ENCODE measurements at regions not wholly inside any gene's neighbourhood (a gene's known extent, or its start where the extent isn't known, plus 50 kb on each side); places are given as distances from the start of the nearest gene placed in this dataset.

GRCh38 chr7:94258418-94259300, 136.0 kb upstream of the COL1A2 start:
- no peak for ATAC-seq (ENCODE audit: low FRiP score)

GRCh38 chr7:94261067-94261466, 133.6 kb upstream of the COL1A2 start:
- TF ChIP-seq CTCF (IDR thresholded peaks at IDR 0.05) = no peak
- no peak for DNase-seq (ENCODE audit: low spot score)
- no peak for ATAC-seq (ENCODE audit: low FRiP score)

More at GRCh38 chr7:94258418-94259300, 136.0 kb upstream of the COL1A2 start:
- no peak for TF ChIP-seq CTCF (IDR thresholded peaks at IDR 0.05)
- no peak for DNase-seq (ENCODE audit: low spot score)

- no peak for TF ChIP-seq CTCF (IDR thresholded peaks at IDR 0.05)
- ATAC-seq (ENCODE audit: low FRiP score) (no peak), DNase-seq (ENCODE audit: low spot score) (no peak)
Observed at GRCh38 chr7:94264756-94265155, 129.9 kb upstream of the COL1A2 start.

- TF ChIP-seq CTCF (IDR thresholded peaks at IDR 0.05) = no peak
- DNase-seq (ENCODE audit: low spot score) = no peak
- ATAC-seq (ENCODE audit: low FRiP score) = no peak
Observed at GRCh38 chr7:94265456-94265855, 129.2 kb upstream of the COL1A2 start.

- peak; percentile 92 for ATAC-seq (ENCODE audit: low FRiP score)
- TF ChIP-seq CTCF (IDR thresholded peaks at IDR 0.05) = no peak
- no peak for DNase-seq (ENCODE audit: low spot score)
Observed at GRCh38 chr7:94266238-94266644, 128.5 kb upstream of the COL1A2 start.

- no peak for TF ChIP-seq CTCF (IDR thresholded peaks at IDR 0.05)
- no peak for ATAC-seq (ENCODE audit: low FRiP score)
- DNase-seq (ENCODE audit: low spot score) = no peak
Observed at GRCh38 chr7:94270772-94271171, 123.9 kb upstream of the COL1A2 start.

Data from omental fat pad (tissue), 3 donors.